ENCODE measurements at regions not wholly inside any gene's neighbourhood (a gene's known extent, or its start where the extent isn't known, plus 50 kb on each side); places are given as distances from the start of the nearest gene placed in this dataset.

DNA sequence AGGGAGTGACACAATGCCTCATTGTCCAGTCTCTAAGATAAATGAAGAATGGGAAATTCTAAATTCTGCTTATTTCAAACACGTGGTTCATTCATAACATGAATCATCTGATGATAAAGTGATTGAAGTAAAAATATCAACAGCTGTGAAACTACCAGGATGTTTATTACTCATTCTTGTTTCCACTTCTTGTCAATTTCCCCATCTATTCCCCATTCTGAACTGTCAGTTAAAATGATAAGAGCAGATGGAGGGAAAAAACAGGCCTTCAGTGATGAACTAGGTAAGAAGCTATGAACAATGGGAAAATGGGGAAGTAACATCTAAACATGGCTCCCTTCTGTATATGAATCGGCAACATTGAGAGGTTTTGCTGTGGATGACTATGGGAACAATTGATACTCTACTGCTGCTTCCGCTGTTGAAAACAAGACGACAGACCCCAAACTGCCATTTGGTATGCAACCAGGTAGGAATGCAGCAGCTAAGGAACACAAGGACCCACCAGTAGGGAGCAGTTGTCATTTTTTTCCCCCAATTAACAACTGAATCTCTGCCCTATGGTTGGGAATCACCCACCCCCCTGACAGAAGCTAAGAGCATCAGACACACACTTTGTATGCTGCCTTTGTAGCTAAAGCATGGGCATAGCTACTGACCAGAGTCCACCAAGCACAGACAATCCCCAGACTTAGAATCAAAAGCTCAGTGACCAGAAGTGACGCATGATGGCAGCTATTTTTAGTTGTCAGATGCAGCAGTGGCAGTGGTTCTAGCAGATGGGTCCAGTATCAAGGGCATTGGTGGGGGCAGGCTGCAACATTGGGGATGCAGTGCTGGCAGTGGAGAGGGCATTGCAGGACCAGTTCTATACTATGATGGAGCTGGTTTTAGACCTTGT, 52.9 kb upstream of the ZNF366 start:
- peaks cover 19 to 55% (median 29%) of the 10 kb centered on the region in 5 donors for H3K27me3 Mint-ChIP-seq

DNA sequence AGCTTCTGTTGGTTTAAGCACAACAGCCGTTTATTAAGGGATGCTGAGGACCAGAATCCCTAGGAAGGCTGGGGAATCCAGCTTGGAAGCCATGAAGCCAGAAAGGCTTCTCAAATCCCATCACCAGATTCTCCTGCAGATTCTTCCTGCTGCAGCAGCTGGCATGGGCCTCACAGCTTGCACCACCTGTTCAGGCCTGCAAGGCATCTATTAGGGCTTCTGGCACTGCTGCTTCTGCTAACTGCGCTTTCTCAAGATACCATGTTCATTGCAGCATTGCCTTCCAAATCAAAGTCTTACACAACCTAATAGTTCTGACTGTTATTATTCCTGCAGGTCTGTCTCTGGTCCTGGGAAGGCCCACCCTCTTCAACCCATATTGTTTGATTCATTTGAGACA, 51.2 kb upstream of the ZNF366 start:
- ATAC-seq = no peak
- POLR2A ChIA-PET = no interaction called here
- H3K9me3 Mint-ChIP-seq = peaks cover 0 to 3% (median 0%) of the 10 kb centered on the region in 11 donors
- H3K36me3 ChIP-seq (ENCODE audit: control insufficient read depth in 2 of 3, insufficient read depth in 3 of 3, low read length in 3 of 3) = no peaks in the 10 kb centered on the region
- H3K4me1 ChIP-seq (ENCODE audit: control insufficient read depth in 2 of 2, insufficient read depth in 2 of 2, low read length in 2 of 2) = no peaks in the 10 kb centered on the region
- no peak overlapping the region for H3K4me3 Mint-ChIP-seq
- H3K36me3 Mint-ChIP-seq = no peaks in the 10 kb centered on the region
- no peaks in the 10 kb centered on the region for H3K9me3 ChIP-seq (ENCODE audit: control insufficient read depth in 2 of 3, low read length in 3 of 3)
- CTCF ChIA-PET = no interaction called here
- intact Hi-C loops (cut with micrococcal nuclease) = no loop called here
- H3K27me3 ChIP-seq (ENCODE audit: control insufficient read depth in 2 of 2, insufficient read depth in 2 of 2, low read length in 2 of 2) = no peaks in the 10 kb centered on the region
- H3K27ac ChIP-seq (ENCODE audit: low read depth, low read length) = no peak overlapping the region
- H3K27ac Mint-ChIP-seq = no peak overlapping the region
- no peak overlapping the region for H3K4me3 ChIP-seq (ENCODE audit: low read length)
- H3K27me3 Mint-ChIP-seq = peaks cover 30 to 61% (median 41%) of the 10 kb centered on the region in 5 donors
- no peak for DNase-seq
- H3K4me1 Mint-ChIP-seq = peaks cover 9 to 14% (median 12%) of the 10 kb centered on the region in 7 donors

More for the DNA sequence above, 52.9 kb upstream of the ZNF366 start:
- intact Hi-C loops (cut with micrococcal nuclease) = no loop called here
- no peak overlapping the region for H3K4me3 ChIP-seq (ENCODE audit: low read length)
- Mint-ChIP-seq H3K36me3 (no peaks in the 10 kb centered on the region), H3K9me3 (peaks cover 0 to 3% (median 0%) of the 10 kb centered on the region in 11 donors), H3K27ac (no peak overlapping the region), H3K4me3 (no peak overlapping the region), H3K4me1 (peaks cover 9 to 14% (median 12%) of the 10 kb centered on the region in 7 donors)
- H3K27me3 ChIP-seq (ENCODE audit: control insufficient read depth in 2 of 2, insufficient read depth in 2 of 2, low read length in 2 of 2) = no peaks in the 10 kb centered on the region
- H3K36me3 ChIP-seq (ENCODE audit: control insufficient read depth in 2 of 3, insufficient read depth in 3 of 3, low read length in 3 of 3) = no peaks in the 10 kb centered on the region
- ChIA-PET POLR2A (no interaction called here), CTCF (no interaction called here)
- no peaks in the 10 kb centered on the region for H3K4me1 ChIP-seq (ENCODE audit: control insufficient read depth in 2 of 2, insufficient read depth in 2 of 2, low read length in 2 of 2)
- no peaks in the 10 kb centered on the region for H3K9me3 ChIP-seq (ENCODE audit: control insufficient read depth in 2 of 3, low read length in 3 of 3)
- DNase-seq (no peak), ATAC-seq (no peak)
- H3K27ac ChIP-seq (ENCODE audit: low read depth, low read length) = no peak overlapping the region

DNA sequence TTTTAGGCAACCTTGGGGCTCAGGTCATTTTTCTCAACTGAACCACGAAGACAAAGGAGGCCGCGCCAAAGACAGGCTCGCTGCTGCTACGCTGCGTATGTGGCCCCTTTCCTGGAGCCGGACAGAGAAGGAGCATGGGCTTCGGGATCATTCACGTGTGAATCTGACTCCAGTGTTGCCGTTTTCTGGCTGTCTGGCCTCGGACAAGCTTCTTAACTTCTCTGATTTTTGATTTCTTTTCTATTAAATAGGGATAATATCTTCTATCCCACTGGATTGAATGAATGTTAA, 50.8 kb upstream of the ZNF366 start:
- H3K27me3 ChIP-seq (ENCODE audit: control insufficient read depth in 2 of 2, insufficient read depth in 2 of 2, low read length in 2 of 2) = no peaks in the 10 kb centered on the region
- intact Hi-C loops (cut with micrococcal nuclease) = no loop called here
- no peaks in the 10 kb centered on the region for H3K4me1 ChIP-seq (ENCODE audit: control insufficient read depth in 2 of 2, insufficient read depth in 2 of 2, low read length in 2 of 2)
- no peaks in the 10 kb centered on the region for H3K9me3 ChIP-seq (ENCODE audit: control insufficient read depth in 2 of 3, low read length in 3 of 3)
- ChIA-PET POLR2A (no interaction called here), CTCF (interaction anchor here (0.6 kb wide), 1 partner anchor 18 kb away, joined by 4 read pairs; no protein-coding TSS in a partner anchor)
- Mint-ChIP-seq H3K4me3 (no peak overlapping the region), H3K27ac (no peak overlapping the region), H3K36me3 (no peaks in the 10 kb centered on the region), H3K9me3 (peaks cover 0 to 2% (median 0%) of the 10 kb centered on the region in 11 donors), H3K4me1 (peaks cover 9 to 14% (median 12%) of the 10 kb centered on the region in 7 donors), H3K27me3 (peaks cover 34 to 61% (median 41%) of the 10 kb centered on the region in 5 donors)
- DNase-seq (no peak), ATAC-seq (no peak)
- no peak overlapping the region for H3K27ac ChIP-seq (ENCODE audit: low read depth, low read length)
- H3K36me3 ChIP-seq (ENCODE audit: control insufficient read depth in 2 of 3, insufficient read depth in 3 of 3, low read length in 3 of 3) = no peaks in the 10 kb centered on the region
- H3K4me3 ChIP-seq (ENCODE audit: low read length) = no peak overlapping the region

DNA sequence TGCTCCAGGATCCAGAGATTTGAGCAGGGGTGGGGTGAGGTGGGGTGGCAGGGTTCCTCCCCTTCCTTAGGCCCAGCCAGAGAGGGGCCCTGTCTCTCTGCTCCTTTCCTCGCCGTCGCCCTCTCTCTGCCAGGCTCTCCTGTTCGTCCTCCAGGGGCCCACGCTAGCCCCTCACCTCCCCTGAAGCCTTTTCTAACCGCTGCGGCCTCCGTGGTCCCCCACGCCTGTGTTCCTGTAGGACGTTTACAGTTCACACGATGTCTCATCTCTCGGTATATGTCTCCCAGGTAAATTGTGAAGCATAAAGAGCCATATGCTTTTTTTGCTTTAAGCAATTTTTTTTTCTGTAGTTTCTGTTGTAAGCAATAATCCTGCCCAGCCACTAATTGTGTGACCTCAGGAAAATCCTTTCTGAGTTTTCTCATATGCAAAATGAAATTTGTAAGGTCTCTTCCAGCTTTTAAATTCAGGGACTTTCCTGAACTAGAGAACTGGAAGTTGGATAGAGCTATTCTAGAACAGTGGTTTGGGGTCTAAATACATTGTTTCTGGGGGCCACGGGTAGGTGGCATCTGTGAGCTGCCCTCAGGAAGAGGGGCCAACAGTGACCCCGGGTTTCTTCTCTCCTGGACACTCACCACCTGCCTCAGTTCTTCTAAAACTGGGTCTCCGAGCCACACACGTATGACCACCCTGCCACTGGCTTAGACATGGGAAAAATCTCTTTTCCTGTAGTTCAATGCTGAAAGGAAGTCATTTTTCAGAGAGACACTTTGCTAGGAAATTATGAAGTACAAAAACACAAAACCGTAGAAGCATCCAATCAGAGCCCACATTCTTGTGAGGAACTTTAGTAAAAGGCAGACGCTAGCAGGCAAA, 50.2 kb upstream of the ZNF366 start:
- Histone ChIP-seq H3K36me3 (ENCODE audit: control insufficient read depth in 2 of 3, insufficient read depth in 3 of 3, low read length in 3 of 3) (no peaks in the 10 kb centered on the region), H3K27ac (ENCODE audit: low read depth, low read length) (no peak overlapping the region), H3K4me3 (ENCODE audit: low read length) (no peak overlapping the region), H3K9me3 (ENCODE audit: control insufficient read depth in 2 of 3, low read length in 3 of 3) (no peaks in the 10 kb centered on the region), H3K4me1 (ENCODE audit: control insufficient read depth in 2 of 2, insufficient read depth in 2 of 2, low read length in 2 of 2) (no peaks in the 10 kb centered on the region), H3K27me3 (ENCODE audit: control insufficient read depth in 2 of 2, insufficient read depth in 2 of 2, low read length in 2 of 2) (no peaks in the 10 kb centered on the region)
- Mint-ChIP-seq H3K36me3 (no peaks in the 10 kb centered on the region), H3K4me3 (peak overlapping the region; percentile 10 to 85 (median 76)), H3K27ac (no peak overlapping the region), H3K27me3 (peaks cover 38 to 64% (median 46%) of the 10 kb centered on the region in 5 donors), H3K4me1 (peaks cover 9 to 14% (median 12%) of the 10 kb centered on the region in 7 donors), H3K9me3 (peaks cover 0 to 2% (median 0%) of the 10 kb centered on the region in 11 donors)
- no peak for DNase-seq
- no peak for ATAC-seq
- intact Hi-C loops (cut with micrococcal nuclease) = no loop called here
- CTCF ChIA-PET = interaction anchor here (0.6 kb wide), 1 partner anchor 17 kb away, joined by 4 read pairs; no protein-coding TSS in a partner anchor
- POLR2A ChIA-PET = no interaction called here
